Stomach (tissue), 8 donors: ENCODE measurements at regions not wholly inside any gene's neighbourhood (a gene's known extent, or its start where the extent isn't known, plus 50 kb on each side); places are given as distances from the start of the nearest gene placed in this dataset.
A peak's percentile ranks its signal among the peaks of the same experiment; 100 is the strongest.

Experiments used
- DNase-seq, 2 donors: peaks; one replicate each; pipeline versions ENCODE4 v3.0.0 to v3.0.0-alpha.2; 2013 to 2019
- H3K27ac ChIP-seq, 5 donors: fragments of 200-600 bp in 4 of 5; sonication (generic) in 4 of 5; one replicate each; pipeline ENCODE4 v1.5.1; 2013 to 2019; ENCODE audit warnings: mild to moderate bottlenecking in 1 of 5, moderate library complexity in 1 of 5
- H3K27me3 ChIP-seq, 3 donors: fragments of 200-600 bp; sonication (generic); one replicate each; pipeline ENCODE4 v1.5.1; 2017 to 2019; ENCODE audit warnings: mixed run types in 1 of 3
- H3K36me3 ChIP-seq, 4 donors: fragments of 200-600 bp; sonication (generic); 1 replicate in 3 of 4; 2 replicates in 1 of 4; pipeline ENCODE4 v1.5.1; 2016 to 2019
- H3K4me1 ChIP-seq, 4 donors: fragments of 200-600 bp; sonication (generic); one replicate each; pipeline ENCODE4 v1.5.1; 2016 to 2019
- H3K4me3 ChIP-seq, 4 donors: fragments of 200-600 bp; sonication (generic) in 3 of 4; one replicate each; pipeline ENCODE4 v1.5.1; 2016 to 2019; ENCODE audit warnings: mild to moderate bottlenecking in 1 of 4
- H3K9me3 ChIP-seq, 4 donors: fragments of 200-600 bp; sonication (generic); one replicate each; pipeline ENCODE4 v1.5.1; 2016 to 2019
- CTCF ChIP-seq, 7 experiments: fragments of 450-650 bp in 4 of 7; fragments of 200-600 bp in 3 of 7; sonication (generic) in 3 of 7; IDR thresholded peaks; one replicate each; pipeline ENCODE4 v1.5.1; 2016 to 2019; ENCODE audit warnings: antibody characterized with exemption in 7 of 7, control low read depth in 2 of 7, mild to moderate bottlenecking in 1 of 7
- EP300 ChIP-seq: sonication (generic); formaldehyde crosslinking; IDR thresholded peaks from one replicate; pipeline ENCODE4 v1.6.1; 2017; ENCODE audit warnings: antibody characterized with exemption
- POLR2A ChIP-seq, 4 donors: fragments of 450-650 bp; IDR thresholded peaks; one replicate each; pipeline ENCODE4 v1.6.1; 2016; ENCODE audit warnings: antibody characterized with exemption in 4 of 4, control low read depth in 2 of 4, mild to moderate bottlenecking in 1 of 4, moderate library complexity in 1 of 4
- POLR2AphosphoS5 ChIP-seq, 3 donors: sonication (generic); formaldehyde crosslinking; IDR thresholded peaks; one replicate each; pipeline ENCODE4 v1.6.1; 2016; ENCODE audit warnings: antibody characterized with exemption in 3 of 3
- WGBS, 5 donors: extraction: QIAGEN DNeasy Blood & Tissue Kit in 3 of 5; methylation state at CpG; one replicate each; pipeline versions ENCODE4 v1.1.5 to v1.1.7; 2013 to 2018; 5-methylcytosine and 5-hydroxymethylcytosine counted together
- intact Hi-C: fragments of 100-400 bp; cut with DNase I; formaldehyde crosslinking; loops from one replicate; pipeline ENCODE4 v1.15.1; 2023; ENCODE audit warnings: low total_unique reads
- donor health status: healthy with polysubstance abuse.
- donor health status: Bipolar disorder and iron deficiency.
- donor health status: healthy.

- Histone ChIP-seq H3K27ac (no peak overlapping the region), H3K9me3 (no peaks in the 10 kb centered on the region), H3K4me1 (no peaks in the 10 kb centered on the region), H3K27me3 (no peaks in the 10 kb centered on the region), H3K4me3 (no peak overlapping the region), H3K36me3 (no peaks in the 10 kb centered on the region)
- intact Hi-C loops = no loop called here
- 88 to 93% (median 91%) methylated on average over 3 of the region's 3 CpGs for WGBS, 5 donors
- no peak for DNase-seq
- TF ChIP-seq CTCF (IDR thresholded peaks at IDR 0.05) (no peak), EP300 (no peak), POLR2A (IDR thresholded peaks at IDR 0.05) (no peak), POLR2AphosphoS5 (IDR thresholded peaks at IDR 0.05) (no peak)
These were observed 609.2 kb downstream of the LMO4 start for GRCh38 chr1:87937831-87938395.

GRCh38 chr1:87938631-87939030 lies 610.0 kb downstream of the LMO4 start:
- Histone ChIP-seq H3K27me3 (no peaks in the 10 kb centered on the region), H3K4me3 (no peak overlapping the region), H3K4me1 (no peaks in the 10 kb centered on the region), H3K9me3 (no peaks in the 10 kb centered on the region), H3K36me3 (no peaks in the 10 kb centered on the region), H3K27ac (no peak overlapping the region)
- TF ChIP-seq POLR2AphosphoS5 (IDR thresholded peaks at IDR 0.05) (no peak), EP300 (no peak)
- 84 to 96% (median 95%) methylated on average over 2 of the region's 2 CpGs for WGBS, 5 donors
- DNase-seq = no peak
- intact Hi-C loops = no loop called here

GRCh38 chr1:87939444-87939843 lies 610.8 kb downstream of the LMO4 start:
- Histone ChIP-seq H3K27me3 (no peaks in the 10 kb centered on the region), H3K36me3 (no peaks in the 10 kb centered on the region), H3K4me1 (no peaks in the 10 kb centered on the region), H3K9me3 (no peaks in the 10 kb centered on the region), H3K4me3 (no peak overlapping the region), H3K27ac (no peak overlapping the region)
- no peak for DNase-seq
- TF ChIP-seq POLR2A (IDR thresholded peaks at IDR 0.05) (no peak), CTCF (IDR thresholded peaks at IDR 0.05) (no peak), POLR2AphosphoS5 (IDR thresholded peaks at IDR 0.05) (no peak), EP300 (no peak)
- 57 to 74% (median 72%) methylated on average over 2 of the region's 2 CpGs for WGBS, 5 donors
- intact Hi-C loops = no loop called here

DNA sequence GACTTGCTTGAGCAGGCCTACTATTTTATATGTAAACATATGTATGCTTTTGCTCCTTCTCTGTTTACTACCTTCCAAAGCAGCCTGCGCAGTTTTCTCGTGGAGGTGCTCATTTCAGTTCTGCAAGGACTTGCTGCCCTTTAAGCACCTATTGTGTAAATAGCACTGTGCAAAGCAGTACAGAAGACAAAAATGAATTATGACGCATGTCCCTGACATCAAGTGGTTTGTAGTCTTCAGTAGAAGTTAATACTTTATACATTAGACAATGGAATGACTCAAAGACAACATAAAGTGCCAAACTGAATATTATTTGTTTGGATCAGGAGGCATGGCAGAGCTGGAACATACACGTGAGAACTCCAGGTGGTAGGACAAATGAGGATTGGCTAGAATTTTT lies 611.7 kb downstream of the LMO4 start:
- no peak overlapping the region for H3K27ac ChIP-seq
- H3K27me3 ChIP-seq = no peaks in the 10 kb centered on the region
- DNase-seq = peak in 1 of 2 donors; percentile 38
- TF ChIP-seq POLR2AphosphoS5 (IDR thresholded peaks at IDR 0.05) = no peak
- no peak for TF ChIP-seq CTCF (IDR thresholded peaks at IDR 0.05)
- no peak for TF ChIP-seq EP300
- no peak for TF ChIP-seq POLR2A (IDR thresholded peaks at IDR 0.05)
- intact Hi-C loops = loop anchor here (10.0 kb wide), 1 partner anchor 626 kb away; no protein-coding TSS in a partner anchor
- 61 to 69% (median 67%) methylated on average over 4 of the region's 4 CpGs for WGBS, 5 donors
- no peaks in the 10 kb centered on the region for H3K4me1 ChIP-seq
- no peaks in the 10 kb centered on the region for H3K36me3 ChIP-seq
- no peak overlapping the region for H3K4me3 ChIP-seq
- H3K9me3 ChIP-seq = no peaks in the 10 kb centered on the region

DNA sequence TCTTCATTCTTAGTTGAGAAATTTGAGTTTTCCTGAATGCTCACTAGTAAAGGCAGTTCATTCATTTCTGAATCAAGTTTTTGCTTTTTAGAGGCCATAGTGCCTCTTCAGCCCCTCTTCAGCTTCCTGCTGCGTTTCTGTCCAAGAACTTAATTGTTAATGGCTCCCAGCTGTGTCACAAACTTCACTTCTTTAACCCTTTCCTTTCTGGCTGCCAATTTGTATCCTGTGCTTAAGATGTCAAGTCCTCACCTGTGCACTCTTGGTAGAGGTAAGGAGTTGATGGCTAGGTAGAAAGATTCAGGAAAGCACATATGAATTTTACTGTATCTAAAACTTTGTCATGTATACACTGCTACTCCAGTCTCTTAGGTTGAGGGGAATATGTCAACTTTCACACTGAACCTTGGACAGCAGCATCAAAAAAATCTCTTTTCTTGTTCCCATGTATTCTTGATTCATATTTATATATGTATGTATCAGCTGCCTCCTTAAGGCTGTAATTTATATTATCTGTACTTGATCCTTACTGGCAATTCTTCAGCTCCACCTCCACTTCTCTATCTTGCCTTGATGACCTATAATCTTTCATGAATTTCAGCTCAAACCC lies 612.8 kb downstream of the LMO4 start:
- Histone ChIP-seq H3K9me3 (no peaks in the 10 kb centered on the region), H3K27ac (peak overlapping the region in 1 of 5 donors; percentile 44), H3K27me3 (no peaks in the 10 kb centered on the region), H3K4me3 (no peak overlapping the region), H3K36me3 (no peaks in the 10 kb centered on the region), H3K4me1 (no peaks in the 10 kb centered on the region)
- WGBS, 5 donors = 11 to 33% (median 21%) methylated on average over 1 of the region's 1 CpG
- intact Hi-C loops = loop anchor here (10.0 kb wide), 1 partner anchor 627 kb away; no protein-coding TSS in a partner anchor
- DNase-seq = peak in 1 of 2 donors; percentile 32
- TF ChIP-seq POLR2A (IDR thresholded peaks at IDR 0.05) (no peak), POLR2AphosphoS5 (IDR thresholded peaks at IDR 0.05) (no peak), CTCF (IDR thresholded peaks at IDR 0.05) (no peak), EP300 (no peak)
